Activated CD4-positive, alpha-beta T cell treated with anti-CD3 and anti-CD28 coated beads, Interleukin-2, Interleukin-6, amounts not matched to agents 100 ng/mL and 50 ng/mL, durations not matched to agents 16 hours and 8 hours (primary cell): ENCODE measurements at regions not wholly inside any gene's neighbourhood (a gene's known extent, or its start where the extent isn't known, plus 50 kb on each side); places are given as distances from the start of the nearest gene placed in this dataset.
"Not testable (repeated sequence)": the region's sequence is repeated elsewhere in the genome, so short reads cannot be mapped to it uniquely, and the experiment has no call there.

Experiments used
- DNase-seq: peaks from one replicate; pipeline ENCODE4 v3.0.0-alpha.2; 2020

GRCh38 chr16:72501739-72502593, 330.0 kb upstream of the PMFBP1 start:
- peak; percentile 55 for DNase-seq

- DNase-seq, result no peak
These were observed 328.6 kb upstream of the PMFBP1 start for GRCh38 chr16:72500545-72500944.

GRCh38 chr16:72493716-72494415, 321.9 kb upstream of the PMFBP1 start:
- no peak for DNase-seq

DNA sequence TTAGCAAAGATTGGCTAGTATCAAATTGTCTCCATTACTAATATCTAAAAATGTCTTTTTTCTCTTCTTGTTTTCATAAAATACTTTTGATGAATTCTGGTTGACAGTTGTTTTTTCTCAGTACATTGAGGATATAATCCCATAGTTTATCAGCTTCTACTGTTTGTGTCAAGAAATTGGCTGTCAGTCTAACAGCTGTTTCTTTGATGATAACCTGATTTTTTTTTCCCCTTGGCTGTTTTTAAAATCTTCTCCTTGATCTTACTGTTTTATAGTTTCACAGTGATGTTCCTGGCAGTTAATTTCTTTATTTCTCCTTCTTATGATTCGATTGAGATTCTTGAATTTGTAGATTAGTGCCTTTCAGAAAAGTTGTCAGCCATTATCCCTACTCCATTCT, 315.3 kb upstream of the PMFBP1 start:
- DNase-seq, result no peak

DNA sequence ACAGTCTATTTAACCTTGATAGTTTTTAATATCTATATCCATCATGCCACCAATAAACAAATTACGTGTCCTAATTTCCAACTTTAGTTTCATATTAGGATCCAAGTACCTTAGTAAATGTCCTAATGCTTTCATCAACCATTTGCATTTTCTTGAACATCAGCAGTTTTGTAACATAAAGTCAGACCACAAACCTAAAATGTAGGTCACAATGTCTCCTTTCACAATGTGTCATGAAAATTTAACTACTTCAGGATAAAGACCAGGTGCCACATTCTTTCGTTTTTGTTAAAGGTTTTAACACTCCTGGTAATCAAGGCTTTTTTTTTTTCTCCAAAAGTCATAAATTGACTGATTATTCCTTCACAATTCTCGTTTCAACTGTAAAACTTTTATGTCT, 310.7 kb upstream of the PMFBP1 start:
- DNase-seq, result peak; percentile 38

DNA sequence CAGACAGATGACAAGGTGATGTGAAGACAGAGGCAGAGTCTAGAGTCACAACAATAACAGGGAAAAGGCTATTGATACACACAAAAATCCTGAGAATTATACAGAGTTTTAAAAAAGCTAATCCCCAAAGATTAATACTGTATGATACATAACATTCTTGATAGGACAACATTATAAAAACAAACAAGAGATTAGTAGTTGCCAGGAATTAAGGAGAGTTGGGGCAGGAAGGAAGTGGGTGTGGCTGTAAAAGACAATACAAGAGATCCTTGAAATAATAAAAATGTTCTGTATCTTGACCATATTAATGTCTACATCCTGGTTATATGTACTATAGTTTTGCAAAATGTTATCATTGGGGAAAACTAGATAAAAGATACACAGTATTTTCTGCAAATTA, 309.5 kb upstream of the PMFBP1 start:
- DNase-seq, result no peak

GRCh38 chr16:72480911-72481310, 309.0 kb upstream of the PMFBP1 start:
- no peak for DNase-seq

DNA sequence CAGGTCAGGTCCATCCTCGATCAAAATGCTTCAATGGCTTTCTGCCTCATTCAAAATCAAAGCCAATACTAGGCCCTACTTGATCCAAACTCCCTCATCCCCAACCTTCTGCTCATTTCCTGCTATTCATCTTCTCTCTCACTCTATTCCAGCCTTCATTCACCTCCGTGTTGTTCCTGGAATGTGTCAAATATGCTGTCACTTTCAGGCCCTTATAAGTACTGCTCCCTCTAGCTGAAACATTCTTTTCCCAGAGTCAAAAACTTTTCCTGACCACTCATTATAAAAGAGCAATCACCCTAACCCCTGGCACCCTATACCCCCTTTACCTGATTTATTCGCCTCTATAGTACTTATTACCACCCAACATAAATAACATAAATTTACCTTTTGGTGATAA, 303.7 kb upstream of the PMFBP1 start:
- DNase-seq, result no peak

GRCh38 chr16:72474501-72475123, 302.7 kb upstream of the PMFBP1 start:
- peak; percentile 55 for DNase-seq

DNA sequence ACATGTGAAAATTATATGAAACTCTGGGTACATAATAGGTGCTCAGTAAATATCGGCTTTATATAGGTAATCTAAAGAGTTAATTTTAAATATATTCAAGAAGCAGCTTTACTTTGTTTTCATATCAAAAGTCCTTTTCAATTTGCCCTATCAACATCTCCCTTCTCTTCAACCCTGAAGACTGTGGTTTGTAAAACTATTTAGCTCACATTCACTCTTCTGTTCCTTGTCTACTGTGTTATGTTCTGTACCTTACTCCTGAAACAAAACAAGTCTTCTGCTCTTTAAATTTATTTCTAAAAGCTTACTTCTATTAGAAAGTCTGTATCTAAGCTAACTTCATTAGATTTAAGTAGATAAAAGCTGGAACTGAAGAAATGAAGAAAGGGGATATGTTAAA, 301.7 kb upstream of the PMFBP1 start:
- no peak for DNase-seq

- DNase-seq, result no peak
These were observed 299.5 kb upstream of the PMFBP1 start for GRCh38 chr16:72471317-72471924.

DNA sequence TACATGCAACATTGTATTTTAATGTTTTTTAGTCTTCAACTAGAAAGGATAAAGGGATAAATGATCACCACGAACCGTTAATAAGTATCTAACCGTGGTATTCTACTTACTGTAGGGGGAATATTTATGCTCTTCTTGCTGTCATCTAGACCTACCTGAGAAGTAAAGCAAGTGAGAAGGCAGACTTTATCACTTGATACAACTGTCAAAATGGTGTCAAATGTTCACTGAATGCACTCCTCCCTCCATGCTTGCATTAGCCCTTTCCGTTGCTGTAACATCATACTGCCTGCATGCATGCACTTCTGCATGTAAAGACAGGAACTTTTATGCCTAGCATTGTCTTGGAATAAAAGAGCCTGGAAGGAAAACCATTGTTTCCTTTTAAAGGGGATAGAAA, 298.6 kb upstream of the PMFBP1 start:
- DNase-seq, result no peak

DNA sequence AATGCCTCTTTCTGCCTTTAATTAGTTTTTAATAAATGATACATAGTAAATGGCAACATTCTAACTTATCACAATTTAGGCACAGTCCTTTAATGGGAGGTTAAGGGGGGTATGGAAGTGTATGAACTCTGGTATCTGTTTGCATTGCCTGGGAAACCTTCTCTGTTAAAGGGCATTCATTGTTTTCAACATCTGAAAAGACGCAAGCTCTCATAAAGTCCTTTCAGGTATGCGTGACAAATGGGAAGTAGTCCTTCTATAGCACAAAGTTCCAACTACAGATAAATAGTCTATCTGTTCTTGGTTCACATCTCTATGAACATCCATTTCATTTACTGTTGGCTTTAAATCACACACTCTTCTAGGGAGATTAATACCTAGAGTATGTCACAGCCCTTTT, 298.0 kb upstream of the PMFBP1 start:
- DNase-seq, result no peak

DNA sequence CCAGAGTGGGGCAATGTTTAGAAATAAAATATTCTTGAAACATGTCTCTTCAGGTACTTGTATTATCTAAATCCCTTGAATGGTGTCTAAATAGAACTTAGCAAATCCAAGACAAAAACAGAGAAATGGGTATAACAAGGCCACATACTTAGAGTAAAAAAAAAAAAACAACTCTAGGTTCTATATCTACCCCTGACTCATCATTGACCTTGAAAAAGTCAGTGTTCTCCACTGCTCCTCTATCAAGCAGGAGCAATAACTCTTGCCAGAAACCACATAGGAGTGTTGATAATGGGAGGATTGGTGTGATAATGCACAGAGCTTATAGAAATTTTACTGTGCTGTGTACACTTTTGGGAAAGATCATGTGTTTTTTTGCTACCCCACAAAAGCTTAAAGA, 296.6 kb upstream of the PMFBP1 start:
- no peak for DNase-seq

GRCh38 chr16:72467157-72467759, 295.3 kb upstream of the PMFBP1 start:
- DNase-seq, result peak; percentile 11

DNA sequence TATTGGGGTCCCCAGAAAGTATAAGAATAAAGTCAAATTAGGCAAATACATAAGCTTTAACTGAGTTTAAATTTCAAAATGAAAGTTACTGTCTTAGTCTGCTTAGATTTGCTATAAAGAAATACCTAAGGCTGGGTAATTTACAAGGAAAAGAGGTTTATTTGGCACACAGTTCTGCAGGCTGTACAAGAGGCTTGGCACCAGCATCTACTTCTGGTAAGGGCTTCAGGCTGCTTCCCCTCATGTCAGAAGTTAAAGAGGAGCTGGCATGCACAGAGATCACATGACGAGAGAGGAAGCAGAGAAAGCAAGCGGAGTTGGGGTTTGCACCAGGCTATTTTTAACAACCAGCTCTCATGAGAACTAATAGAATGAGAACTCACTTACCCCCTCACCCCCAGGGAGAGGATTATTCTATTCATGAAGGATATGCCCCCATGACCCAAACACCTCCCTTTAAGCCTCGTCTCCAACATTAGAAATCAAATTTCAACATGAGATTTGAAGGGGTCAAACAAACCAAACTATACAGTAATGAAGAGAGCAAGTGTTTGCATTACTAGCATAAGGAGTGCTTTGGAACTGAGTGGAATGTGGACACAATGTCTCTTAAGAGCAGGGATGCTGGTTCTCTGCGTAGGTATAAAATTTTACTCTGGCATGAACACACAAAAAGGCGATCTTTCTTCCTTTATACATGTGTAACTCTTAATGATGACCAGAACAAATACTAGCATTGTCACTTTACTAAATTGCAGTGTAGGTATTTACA, 292.8 kb upstream of the PMFBP1 start:
- DNase-seq, result no peak

- no peak for DNase-seq
These were observed 292.1 kb upstream of the PMFBP1 start for GRCh38 chr16:72464052-72464451.

DNA sequence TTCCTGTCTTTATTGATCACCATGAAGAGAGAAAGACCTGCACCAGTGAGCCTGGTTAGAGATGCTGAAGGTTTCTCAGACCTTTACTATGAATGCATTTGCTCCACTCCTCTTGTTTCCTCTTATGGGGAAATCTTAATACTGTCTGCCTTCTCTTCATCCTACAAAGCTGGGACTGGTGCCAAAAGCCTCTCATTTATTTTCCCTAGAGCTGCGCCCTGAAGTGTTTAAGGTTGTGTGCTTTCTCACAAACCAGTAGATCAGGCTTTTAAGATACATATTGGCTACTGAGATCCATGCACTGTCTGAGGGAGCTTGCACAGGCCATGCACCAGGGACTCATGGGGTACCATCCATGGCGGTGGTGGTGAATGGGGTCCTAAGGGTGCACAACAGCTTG, 286.1 kb upstream of the PMFBP1 start:
- DNase-seq, result no peak

- no peak for DNase-seq
These were observed 285.4 kb upstream of the PMFBP1 start for GRCh38 chr16:72457243-72457940.

- no peak for DNase-seq
These were observed 284.0 kb upstream of the PMFBP1 start for GRCh38 chr16:72455743-72456659.

DNA sequence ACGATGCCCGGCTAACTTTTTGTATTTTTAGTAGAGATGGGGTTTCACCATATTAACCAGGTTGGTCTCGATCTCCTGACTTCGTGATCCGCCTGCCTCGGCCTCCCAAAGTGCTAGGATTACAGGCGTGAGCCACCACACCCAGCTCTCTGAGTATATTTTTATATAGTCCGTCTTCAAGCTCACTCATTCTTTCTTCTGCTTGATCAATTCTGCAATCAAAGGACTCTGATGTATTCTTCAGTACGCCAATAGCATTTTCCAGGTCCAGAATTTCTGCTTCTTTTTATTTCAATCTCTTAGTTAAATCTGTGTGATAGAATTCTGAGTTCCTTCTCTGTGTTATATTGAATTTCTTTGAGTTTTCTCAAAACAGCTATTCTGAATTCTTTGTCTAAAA, 281.9 kb upstream of the PMFBP1 start:
- DNase-seq, result not testable (repeated sequence)
